H9 (cell line): ENCODE measurements at regions not wholly inside any gene's neighbourhood (a gene's known extent, or its start where the extent isn't known, plus 50 kb on each side); places are given as distances from the start of the nearest gene placed in this dataset.

ENCODE experiments used
- DNase-seq: peaks from one replicate; pipeline ENCODE4 v3.0.0-alpha.2; 2017
- H2AFZ ChIP-seq: one replicate; pipeline ENCODE4 v1.6.1; 2013; ENCODE audit warnings: mild to moderate bottlenecking, low read length, control low read depth, moderate library complexity
- H2AK5ac ChIP-seq: 2 replicates; pipeline ENCODE4 v1.6.1; 2013; ENCODE audit warnings: low read length, control low read depth, mixed read lengths; ENCODE audit not compliant: insufficient read length
- H2BK120ac ChIP-seq: one replicate; pipeline ENCODE4 v1.6.1; 2013; ENCODE audit warnings: low read depth, mild to moderate bottlenecking, low read length, control low read depth, inconsistent platforms; ENCODE audit not compliant: poor library complexity, severe bottlenecking
- H2BK12ac ChIP-seq: 2 replicates; pipeline ENCODE4 v1.6.1; 2013; ENCODE audit warnings: low read length, control low read depth, mixed read lengths, low read depth; ENCODE audit not compliant: insufficient read length
- H2BK15ac ChIP-seq: 2 replicates; pipeline ENCODE4 v1.6.1; 2013; ENCODE audit warnings: low read depth, low read length, control low read depth
- H2BK20ac ChIP-seq: one replicate; pipeline ENCODE4 v1.6.1; 2013; ENCODE audit warnings: low read depth, mild to moderate bottlenecking, low read length, control low read depth, inconsistent platforms; ENCODE audit not compliant: poor library complexity, severe bottlenecking
- H2BK5ac ChIP-seq: 2 replicates; pipeline ENCODE4 v1.6.1; 2013; ENCODE audit warnings: low read length, control low read depth, mixed read lengths; ENCODE audit not compliant: insufficient read length
- H3K14ac ChIP-seq: 2 replicates; pipeline ENCODE4 v1.6.1; 2013; ENCODE audit warnings: low read length, control low read depth; ENCODE audit not compliant: insufficient read depth
- H3K18ac ChIP-seq: 2 replicates; pipeline ENCODE4 v1.6.1; 2013; ENCODE audit warnings: low read depth, mild to moderate bottlenecking, mixed read lengths, low read length, control low read depth; ENCODE audit not compliant: insufficient read length
- H3K23ac ChIP-seq: 2 replicates; pipeline ENCODE4 v1.6.1; 2013; ENCODE audit warnings: low read length, control low read depth, mixed read lengths, low read depth; ENCODE audit not compliant: insufficient read length
- H3K23me2 ChIP-seq: 2 replicates; pipeline ENCODE4 v1.6.1; 2013; ENCODE audit warnings: low read depth, mild to moderate bottlenecking, mixed read lengths, low read length, control low read depth; ENCODE audit not compliant: insufficient read length, poor library complexity, severe bottlenecking
- H3K27ac ChIP-seq: 2 replicates; pipeline ENCODE4 v1.5.1; 2013; ENCODE audit warnings: low read length, control low read depth, mixed read lengths, low read depth; ENCODE audit not compliant: insufficient read length
- H3K27me3 ChIP-seq: 2 replicates; pipeline ENCODE4 v1.6.1; 2013; ENCODE audit warnings: low read length, control low read depth, inconsistent platforms; ENCODE audit not compliant: insufficient read depth
- H3K4ac ChIP-seq: 2 replicates; pipeline ENCODE4 v1.6.1; 2013; ENCODE audit warnings: low read depth, mild to moderate bottlenecking, control low read depth, inconsistent platforms, low read length, moderate library complexity
- H3K4me1 ChIP-seq: 2 replicates; pipeline ENCODE4 v1.6.1; 2013; ENCODE audit warnings: low read length, control low read depth, inconsistent platforms; ENCODE audit not compliant: insufficient read depth
- H3K4me2 ChIP-seq: 2 replicates; pipeline ENCODE4 v1.6.1; 2013; ENCODE audit warnings: low read length, control low read depth, mixed read lengths; ENCODE audit not compliant: insufficient read length, insufficient read depth
- H3K56ac ChIP-seq: 2 replicates; pipeline ENCODE4 v1.6.1; 2013; ENCODE audit warnings: low read depth, mild to moderate bottlenecking, mixed read lengths, low read length, control low read depth; ENCODE audit not compliant: insufficient read length
- H3K79me1 ChIP-seq: 2 replicates; pipeline ENCODE4 v1.6.1; 2013; ENCODE audit warnings: low read depth, mild to moderate bottlenecking, moderate library complexity, low read length, control low read depth, inconsistent platforms; ENCODE audit not compliant: insufficient read depth, poor library complexity, severe bottlenecking
- H3K79me2 ChIP-seq: 2 replicates; pipeline ENCODE4 v1.6.1; 2013; ENCODE audit warnings: low read length, control low read depth, inconsistent platforms; ENCODE audit not compliant: insufficient read depth
- H3K9ac ChIP-seq: 2 replicates; pipeline ENCODE4 v1.6.1; 2013; ENCODE audit warnings: low read length, control low read depth, mixed read lengths; ENCODE audit not compliant: insufficient read length; ENCODE audit errors: extremely low read depth
- H3K9me3 ChIP-seq: one replicate; pipeline ENCODE4 v1.6.1; 2013; ENCODE audit warnings: low read depth, low read length, inconsistent platforms; ENCODE audit not compliant: control insufficient read depth
- H3T11ph ChIP-seq: one replicate; pipeline ENCODE4 v1.6.1; 2013; ENCODE audit warnings: mild to moderate bottlenecking, low read length, control low read depth, inconsistent platforms
- H4K20me1 ChIP-seq: one replicate; pipeline ENCODE4 v1.6.1; 2013; ENCODE audit not compliant: control insufficient read depth, insufficient read length, insufficient read depth
- H4K5ac ChIP-seq: 2 replicates; pipeline ENCODE4 v1.6.1; 2013; ENCODE audit warnings: low read depth, mild to moderate bottlenecking, mixed read lengths, low read length, control low read depth; ENCODE audit not compliant: insufficient read length
- H4K8ac ChIP-seq: replicated peaks from 2 replicates; pipeline ENCODE4 v1.6.1; 2013; ENCODE audit warnings: low read length, control low read depth, mixed read lengths, low read depth; ENCODE audit not compliant: insufficient read length
- H4K91ac ChIP-seq: 2 replicates; pipeline ENCODE4 v1.6.1; 2013; ENCODE audit warnings: low read depth, mild to moderate bottlenecking, moderate library complexity, mixed read lengths, low read length, control low read depth; ENCODE audit not compliant: insufficient read length
- H3K27ac Mint-ChIP-seq, 3 experiments: 2 replicates in 2 of 3; 3 replicates in 1 of 3; pipeline ENCODE4 v1.8.0; 2020 to 2021; ENCODE audit warnings: mixed read lengths in 3 of 3, mild to moderate bottlenecking in 1 of 3, moderate library complexity in 1 of 3
- H3K27me3 Mint-ChIP-seq: 2 replicates; pipeline ENCODE4 v1.8.0; 2021; ENCODE audit warnings: low read depth, mild to moderate bottlenecking, moderate library complexity, mixed read lengths
- H3K36me3 Mint-ChIP-seq, 3 experiments: 2 replicates in 2 of 3; 3 replicates in 1 of 3; pipeline ENCODE4 v1.8.0; 2020 to 2021; ENCODE audit warnings: low read depth in 3 of 3, mixed read lengths in 3 of 3; ENCODE audit not compliant: insufficient read depth in 1 of 3
- H3K4me1 Mint-ChIP-seq, 2 experiments: 2 replicates each; pipeline ENCODE4 v1.8.0; 2020; ENCODE audit warnings: mixed read lengths in 2 of 2
- H3K4me3 Mint-ChIP-seq, 2 experiments: 2 replicates in 1 of 2; 3 replicates in 1 of 2; pipeline ENCODE4 v1.8.0; 2020 to 2021; ENCODE audit warnings: mild to moderate bottlenecking in 2 of 2, mixed read lengths in 2 of 2, moderate library complexity in 1 of 2
- H3K9me3 Mint-ChIP-seq, 2 experiments: 2 replicates in 1 of 2; 3 replicates in 1 of 2; pipeline ENCODE4 v1.8.0; 2020; ENCODE audit warnings: mild to moderate bottlenecking in 2 of 2, mixed read lengths in 2 of 2, moderate library complexity in 1 of 2
- WGBS: extraction: QIAGEN DNeasy Blood & Tissue Kit; methylation state at CpG from one replicate; pipeline ENCODE4 v1.1.7; 2013; ENCODE audit warnings: missing lambda C conversion rate, low lambda C conversion rate, mixed read lengths; ENCODE audit not compliant: insufficient read length; ENCODE audit errors: extremely low coverage; 5-methylcytosine and 5-hydroxymethylcytosine counted together
- TF ChIP-seq, protein P1 (sequence below): fragments of 200-600 bp; sonication (generic); conservative IDR thresholded peaks from 3 replicates; pipeline ENCODE4 v1.8.0; 2021; ENCODE audit warnings: antibody characterized with exemption, mild to moderate bottlenecking

DNA sequence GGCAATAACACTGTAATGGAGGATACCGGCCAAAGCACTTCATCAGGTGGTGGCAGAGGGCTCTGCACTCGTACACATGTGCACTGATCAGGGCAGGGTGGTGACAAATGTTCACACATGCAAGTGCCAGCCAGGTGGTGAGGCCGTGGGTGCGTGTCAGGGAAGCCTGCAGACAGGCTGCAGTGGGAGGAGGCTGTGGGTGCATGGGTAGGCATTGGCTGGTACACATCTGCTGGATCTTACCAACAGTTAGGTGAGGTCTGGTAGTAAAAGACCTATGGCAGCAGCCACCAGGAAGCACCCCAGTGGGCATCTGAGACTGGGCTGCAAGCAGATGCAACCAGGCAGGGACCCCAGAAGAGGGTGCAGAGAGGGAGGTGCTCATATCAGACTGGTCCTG is 65.3 kb downstream of the PDE6H start:
- TF ChIP-seq, protein P1, sequence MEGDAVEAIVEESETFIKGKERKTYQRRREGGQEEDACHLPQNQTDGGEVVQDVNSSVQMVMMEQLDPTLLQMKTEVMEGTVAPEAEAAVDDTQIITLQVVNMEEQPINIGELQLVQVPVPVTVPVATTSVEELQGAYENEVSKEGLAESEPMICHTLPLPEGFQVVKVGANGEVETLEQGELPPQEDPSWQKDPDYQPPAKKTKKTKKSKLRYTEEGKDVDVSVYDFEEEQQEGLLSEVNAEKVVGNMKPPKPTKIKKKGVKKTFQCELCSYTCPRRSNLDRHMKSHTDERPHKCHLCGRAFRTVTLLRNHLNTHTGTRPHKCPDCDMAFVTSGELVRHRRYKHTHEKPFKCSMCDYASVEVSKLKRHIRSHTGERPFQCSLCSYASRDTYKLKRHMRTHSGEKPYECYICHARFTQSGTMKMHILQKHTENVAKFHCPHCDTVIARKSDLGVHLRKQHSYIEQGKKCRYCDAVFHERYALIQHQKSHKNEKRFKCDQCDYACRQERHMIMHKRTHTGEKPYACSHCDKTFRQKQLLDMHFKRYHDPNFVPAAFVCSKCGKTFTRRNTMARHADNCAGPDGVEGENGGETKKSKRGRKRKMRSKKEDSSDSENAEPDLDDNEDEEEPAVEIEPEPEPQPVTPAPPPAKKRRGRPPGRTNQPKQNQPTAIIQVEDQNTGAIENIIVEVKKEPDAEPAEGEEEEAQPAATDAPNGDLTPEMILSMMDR = no peak
- Histone ChIP-seq H3K56ac (no peak overlapping the region), H3K9ac (no peak overlapping the region), H3K23ac (no peak overlapping the region), H3K79me2 (no peaks in the 10 kb centered on the region), H3K14ac (no peak overlapping the region), H3T11ph (no peak overlapping the region), H2BK15ac (no peak overlapping the region), H3K4ac (no peak overlapping the region), H4K8ac (no peak overlapping the region), H4K91ac (no peak overlapping the region), H4K20me1 (no peaks in the 10 kb centered on the region), H2AFZ (no peak overlapping the region), H3K18ac (no peak overlapping the region), H2BK20ac (no peak overlapping the region), H3K27me3 (no peaks in the 10 kb centered on the region), H4K5ac (no peak overlapping the region), H2AK5ac (no peak overlapping the region), H2BK12ac (no peak overlapping the region), H2BK5ac (no peak overlapping the region), H3K9me3 (no peaks in the 10 kb centered on the region), H3K79me1 (no peaks in the 10 kb centered on the region), H3K27ac (no peak overlapping the region), H3K4me2 (no peak overlapping the region), H2BK120ac (no peak overlapping the region), H3K23me2 (no peaks in the 10 kb centered on the region), H3K4me1 (peaks cover 5% of the 10 kb centered on the region; the same call in 1 of the 2 replicates)
- H3K4me3 Mint-ChIP-seq = no peak overlapping the region
- DNase-seq = no peak
- no CpG with 5 or more reads among the region's 4 CpGs for WGBS
- peaks cover 31 to 32% of the 10 kb centered on the region in 2 experiments for H3K4me1 Mint-ChIP-seq
- peaks cover 2% of the 10 kb centered on the region; the same call in 1 of the 2 replicates for H3K27me3 Mint-ChIP-seq
- no peaks in the 10 kb centered on the region; a peak in 1 of 5 replicates for H3K9me3 Mint-ChIP-seq
- peak overlapping the region in 1 of 3 experiments; percentile 28; a peak in 1 of 7 replicates for H3K27ac Mint-ChIP-seq
- H3K36me3 Mint-ChIP-seq = no peaks in the 10 kb centered on the region
